ENCODE measurements at regions not wholly inside any gene's neighbourhood (a gene's known extent, or its start where the extent isn't known, plus 50 kb on each side); places are given as distances from the start of the nearest gene placed in this dataset.

- no peak for DNase-seq (ENCODE audit: extremely low read depth, low read depth)
Observed at GRCh38 chr1:230577537-230577936, 64.7 kb upstream of the COG2 start.

GRCh38 chr1:230575886-230576500 lies 66.3 kb upstream of the COG2 start:
- TF ChIP-seq CTCF (IDR thresholded peaks at IDR 0.05; ENCODE audit: low read depth, low read length) = no peak
- no peak for DNase-seq (ENCODE audit: extremely low read depth, low read depth)

More at GRCh38 chr1:230577537-230577936, 64.7 kb upstream of the COG2 start:
- no peak for TF ChIP-seq CTCF (IDR thresholded peaks at IDR 0.05; ENCODE audit: low read depth, low read length)

- no peak for TF ChIP-seq CTCF (IDR thresholded peaks at IDR 0.05; ENCODE audit: low read depth, low read length)
- DNase-seq (ENCODE audit: extremely low read depth, low read depth) = no peak
Observed at GRCh38 chr1:230574502-230574901, 67.8 kb upstream of the COG2 start.

DNA sequence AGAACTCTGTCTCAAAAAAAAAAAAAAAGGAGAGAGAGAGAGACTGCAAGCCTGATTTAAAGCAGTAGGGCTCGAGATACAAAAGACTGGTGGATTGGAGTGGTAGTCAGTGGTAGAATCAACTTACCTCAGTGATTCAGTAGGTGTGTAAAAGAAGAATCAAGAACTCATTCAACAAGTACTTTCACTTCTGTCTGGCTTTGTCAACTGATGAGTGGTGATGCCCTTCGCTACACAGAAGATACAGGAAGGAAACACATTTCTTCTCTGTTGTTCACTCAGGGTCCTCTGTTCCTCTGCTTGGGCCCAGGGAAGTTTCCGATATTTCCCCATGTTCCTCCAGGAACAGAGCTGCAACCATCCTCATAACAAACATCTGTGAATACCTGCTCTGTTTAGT lies 68.6 kb upstream of the COG2 start:
- no peak for TF ChIP-seq CTCF (IDR thresholded peaks at IDR 0.05; ENCODE audit: low read depth, low read length)

DNA sequence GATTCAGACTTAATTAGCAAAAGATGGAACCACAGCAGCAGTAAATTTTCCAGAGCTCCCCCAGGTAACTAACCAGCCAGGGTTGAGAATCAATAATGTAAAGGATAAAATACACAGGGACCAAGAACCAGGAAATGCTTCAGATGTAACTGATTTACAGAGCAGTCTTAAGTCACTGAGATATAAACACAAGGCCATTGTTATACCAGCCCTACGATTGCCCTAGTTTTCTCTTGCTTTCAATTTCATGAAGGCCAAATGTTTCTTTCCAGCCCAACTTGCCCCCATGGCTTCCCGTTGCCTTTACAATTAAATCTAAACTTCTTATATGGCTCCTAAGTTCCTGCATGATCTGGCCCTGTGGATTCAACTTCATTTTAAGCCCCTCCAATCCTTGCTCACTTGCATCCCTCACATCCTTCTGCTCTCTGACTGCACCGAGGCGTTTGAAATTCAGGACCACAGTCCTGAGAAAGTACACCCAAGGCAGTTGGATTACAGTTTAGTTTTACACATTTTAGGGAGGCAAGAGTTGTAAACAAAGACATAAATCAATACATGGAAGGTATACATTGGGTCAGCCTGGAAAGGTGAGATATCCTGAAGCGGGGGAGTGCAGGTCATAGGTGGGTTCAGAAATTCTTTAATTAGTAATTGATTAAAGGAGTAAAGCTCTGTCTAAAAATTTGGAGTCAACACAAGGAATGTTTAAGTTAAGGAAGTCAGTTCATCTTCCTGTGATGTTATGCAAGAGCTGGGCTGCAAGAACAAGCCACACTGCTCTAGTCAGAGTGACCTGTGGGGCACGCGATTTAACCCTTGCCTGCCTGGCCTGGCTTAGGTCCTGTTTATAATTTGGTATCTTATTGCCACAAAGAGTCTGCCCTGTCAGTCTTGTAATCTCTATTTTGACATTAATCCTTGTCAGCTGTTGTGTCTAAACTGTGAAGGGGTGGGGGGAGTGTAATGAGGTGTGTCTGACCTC lies 69.9 kb upstream of the COG2 start:
- TF ChIP-seq CTCF (IDR thresholded peaks at IDR 0.05; ENCODE audit: low read depth, low read length) = no peak
- no peak for DNase-seq (ENCODE audit: extremely low read depth, low read depth)

More for the DNA sequence above, 68.6 kb upstream of the COG2 start:
- no peak for DNase-seq (ENCODE audit: extremely low read depth, low read depth)

- DNase-seq (ENCODE audit: extremely low read depth, low read depth) = no peak
- TF ChIP-seq CTCF (IDR thresholded peaks at IDR 0.05; ENCODE audit: low read depth, low read length) = no peak
Observed at GRCh38 chr1:230570724-230571360, 71.4 kb upstream of the COG2 start.

Data from AG09319 (cell line).